NCI-H2196 treated with DMSO at 0.1 percent for 48 hours (cell line): ENCODE measurements at regions not wholly inside any gene's neighbourhood (a gene's known extent, or its start where the extent isn't known, plus 50 kb on each side); places are given as distances from the start of the nearest gene placed in this dataset.

Experiments used
- DNase-seq: peaks from one replicate; lab custom pipeline; 2025; ENCODE audit not compliant: unreplicated experiment; lab: John Stamatoyannopoulos, UW

- peak; percentile 2 for DNase-seq
Observed at GRCh38 chr2:57759822-57760300, 286.7 kb upstream of the VRK2 start.

- DNase-seq, result no peak
Observed at GRCh38 chr2:57760381-57760801, 286.2 kb upstream of the VRK2 start.

DNA sequence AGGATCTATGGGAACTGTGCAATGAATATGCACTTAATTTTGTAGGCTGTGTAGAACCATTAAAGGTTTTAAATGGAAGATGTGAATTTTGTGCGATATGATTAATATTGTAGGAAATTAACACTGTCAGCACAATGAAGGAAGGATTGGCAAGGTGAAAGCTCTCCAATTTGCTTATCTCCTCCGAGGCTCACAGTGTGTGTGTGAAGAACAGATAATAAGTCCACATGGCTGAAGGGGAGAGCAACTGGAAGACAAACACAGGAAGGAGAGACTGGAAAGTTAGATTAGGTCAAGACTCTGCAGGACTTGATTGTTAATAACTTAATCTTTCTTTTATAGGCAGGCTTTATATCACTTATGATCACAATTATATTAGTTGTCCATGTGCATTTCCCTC, 269.7 kb upstream of the VRK2 start:
- DNase-seq, result no peak

GRCh38 chr2:57782587-57782986, 264.0 kb upstream of the VRK2 start:
- DNase-seq, result no peak

DNA sequence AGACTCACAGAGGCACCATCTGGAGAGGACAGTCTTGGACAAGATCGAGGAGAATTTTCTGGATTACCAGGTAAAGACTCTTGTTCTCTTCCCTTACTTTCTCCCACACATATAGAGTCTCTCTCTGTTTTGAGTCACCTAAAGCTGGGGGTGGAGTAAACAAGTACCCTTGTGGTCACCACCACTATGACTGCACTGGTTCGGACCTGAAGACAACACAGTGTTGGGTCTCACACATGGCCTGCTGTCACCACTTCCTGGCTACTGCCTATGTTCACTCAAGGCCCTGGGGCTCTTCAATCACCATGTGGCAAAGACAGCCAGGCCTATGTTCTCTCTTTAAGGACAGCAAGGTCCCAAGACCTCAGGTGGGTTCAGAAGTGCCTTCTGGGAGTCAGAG, 253.3 kb upstream of the VRK2 start:
- no peak for DNase-seq

GRCh38 chr2:57796527-57796926, 250.1 kb upstream of the VRK2 start:
- DNase-seq, result no peak

GRCh38 chr2:57798346-57798745, 248.3 kb upstream of the VRK2 start:
- DNase-seq, result no peak

DNA sequence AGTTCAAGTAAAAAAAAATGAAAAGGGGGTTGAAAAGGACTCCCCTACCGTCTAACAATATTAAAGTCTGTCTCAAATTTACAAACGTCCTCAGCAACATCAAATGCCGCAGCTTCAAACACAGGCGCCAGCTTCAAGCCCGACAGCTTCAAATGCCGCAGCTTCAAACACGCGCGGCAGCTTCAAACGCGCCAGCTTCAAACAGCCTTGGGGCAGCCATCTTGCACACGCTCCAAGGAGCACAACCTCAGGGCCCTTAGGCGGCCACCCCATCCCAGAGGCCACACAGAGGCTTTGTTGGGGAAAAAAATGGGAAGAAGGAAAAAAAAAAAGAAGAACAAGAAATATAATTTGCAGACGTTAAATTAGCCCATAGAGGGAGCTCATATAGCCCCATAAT, 244.4 kb upstream of the VRK2 start:
- no peak for DNase-seq

- DNase-seq, result no peak
Observed at GRCh38 chr2:57804971-57805370, 241.6 kb upstream of the VRK2 start.

GRCh38 chr2:57806449-57806968, 240.1 kb upstream of the VRK2 start:
- no peak for DNase-seq

- no peak for DNase-seq
Observed at GRCh38 chr2:57809230-57809629, 237.4 kb upstream of the VRK2 start.

DNA sequence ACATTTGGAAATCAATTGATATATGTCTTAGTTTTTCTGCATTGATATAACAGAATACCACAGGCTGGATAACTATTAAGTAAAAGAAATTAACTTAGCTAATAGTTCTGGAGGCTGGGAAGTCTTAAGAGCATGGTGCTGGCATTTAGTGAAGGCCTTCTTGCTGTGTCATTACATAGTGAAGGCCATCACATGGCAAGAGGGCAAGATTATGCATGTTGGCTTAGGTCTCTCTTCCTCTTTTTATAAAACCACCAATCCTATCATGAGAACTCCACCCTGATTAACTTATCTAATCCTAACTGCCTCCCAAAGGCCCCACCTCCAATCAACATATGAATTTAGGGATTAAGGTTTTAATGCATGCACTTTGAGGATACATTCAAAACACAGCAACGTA, 225.5 kb upstream of the VRK2 start:
- DNase-seq, result no peak

- no peak for DNase-seq
Observed at GRCh38 chr2:57828221-57828620, 218.4 kb upstream of the VRK2 start.

DNA sequence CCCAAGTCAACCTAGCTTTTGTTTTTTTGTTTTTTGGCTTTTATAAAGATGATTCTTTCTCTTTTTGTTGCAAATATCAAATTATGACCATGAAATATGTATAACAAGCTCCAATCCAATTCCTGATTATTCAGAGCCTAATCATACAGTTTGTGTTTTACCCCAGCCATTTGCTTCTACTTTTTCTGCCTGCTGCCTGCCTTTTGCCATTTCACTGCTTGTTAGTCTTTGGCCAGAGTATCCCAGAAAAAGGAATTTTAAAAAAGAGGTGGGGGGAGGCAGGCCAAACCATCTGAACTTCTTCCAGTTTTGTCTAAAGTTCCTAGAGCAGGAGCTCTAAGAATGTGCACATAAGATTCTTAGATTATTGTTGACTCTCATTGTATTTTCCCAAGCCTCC, 211.9 kb upstream of the VRK2 start:
- no peak for DNase-seq

GRCh38 chr2:57842531-57842930, 204.1 kb upstream of the VRK2 start:
- DNase-seq, result no peak

DNA sequence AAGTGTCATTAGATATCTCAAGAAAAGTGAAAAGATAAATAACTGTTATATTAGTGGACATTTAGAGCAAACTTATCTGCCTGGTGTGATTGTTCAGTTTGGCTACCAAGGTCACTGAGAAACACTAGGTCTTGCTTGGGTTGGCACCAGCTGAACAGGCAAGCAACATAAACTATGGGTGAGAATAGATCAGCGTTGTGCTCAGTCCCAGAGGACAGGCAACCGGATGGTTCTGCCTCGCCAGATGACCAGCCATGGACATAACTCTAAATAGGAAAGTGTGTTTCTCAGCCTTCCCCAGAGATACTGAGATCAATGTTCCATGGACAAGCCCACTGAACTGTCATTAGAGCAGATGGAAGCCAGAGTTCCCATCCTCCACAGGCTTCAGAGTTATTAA, 203.4 kb upstream of the VRK2 start:
- DNase-seq, result no peak

GRCh38 chr2:57848723-57849122, 197.9 kb upstream of the VRK2 start:
- no peak for DNase-seq

DNA sequence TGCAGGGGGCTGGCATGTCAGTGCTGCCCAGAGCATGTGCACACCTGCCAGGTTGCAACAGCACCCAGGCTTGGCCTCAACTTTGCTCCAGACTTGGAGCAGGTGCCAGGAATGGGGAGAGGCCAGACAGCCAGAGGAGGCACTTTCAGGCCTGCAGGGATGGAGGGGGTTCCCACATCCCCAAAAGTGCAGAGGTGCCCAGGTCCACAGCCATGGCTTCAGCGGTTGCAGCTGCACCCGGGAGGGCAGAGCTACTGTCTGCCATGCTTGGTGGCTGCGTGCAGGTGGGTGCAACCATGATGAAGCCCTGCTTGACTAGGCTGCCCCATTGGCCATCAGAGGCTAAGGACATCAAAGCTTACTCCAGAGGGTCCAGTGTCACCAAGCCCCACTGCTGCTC, 196.8 kb upstream of the VRK2 start:
- no peak for DNase-seq

GRCh38 chr2:57850415-57851130, 196.0 kb upstream of the VRK2 start:
- DNase-seq, result no peak

DNA sequence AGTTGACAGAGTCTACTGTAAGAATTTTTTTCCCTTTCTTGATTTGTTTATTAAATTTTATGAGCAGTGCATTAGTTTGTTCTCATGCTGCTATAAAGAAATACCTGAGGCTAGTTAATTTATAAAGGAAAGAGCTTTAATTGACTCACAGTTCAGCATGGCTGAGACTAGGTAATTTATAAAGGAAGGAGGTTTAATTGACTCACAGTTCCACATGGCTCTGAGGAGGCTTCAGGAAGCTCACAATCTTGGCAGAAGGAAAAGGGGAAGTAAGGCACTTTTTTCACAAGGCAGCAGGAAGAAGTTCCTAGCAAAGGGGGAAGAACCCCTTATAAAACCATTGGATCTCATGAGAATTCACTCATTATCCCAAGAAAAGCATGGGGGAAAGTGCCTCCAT, 191.4 kb upstream of the VRK2 start:
- no peak for DNase-seq

GRCh38 chr2:57859755-57860154, 186.9 kb upstream of the VRK2 start:
- no peak for DNase-seq

DNA sequence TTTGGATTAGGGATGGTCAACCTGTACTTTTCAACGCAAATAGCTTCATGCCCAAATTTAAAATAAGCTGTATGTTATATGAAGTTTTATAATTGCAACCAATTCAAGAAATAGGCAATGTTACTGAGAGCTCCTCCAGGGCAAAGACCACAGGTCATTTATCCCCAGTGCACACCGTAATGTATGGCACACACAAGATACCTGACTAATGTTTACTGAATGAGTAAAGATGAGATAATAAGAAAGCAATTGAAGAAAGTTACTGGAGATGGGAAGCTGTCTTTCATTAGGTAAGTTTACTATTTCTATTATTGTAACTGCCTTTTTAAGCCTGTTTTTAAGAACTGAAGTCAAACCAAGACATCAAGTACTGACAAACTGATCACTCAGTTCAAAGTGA, 184.5 kb upstream of the VRK2 start:
- DNase-seq, result no peak

DNA sequence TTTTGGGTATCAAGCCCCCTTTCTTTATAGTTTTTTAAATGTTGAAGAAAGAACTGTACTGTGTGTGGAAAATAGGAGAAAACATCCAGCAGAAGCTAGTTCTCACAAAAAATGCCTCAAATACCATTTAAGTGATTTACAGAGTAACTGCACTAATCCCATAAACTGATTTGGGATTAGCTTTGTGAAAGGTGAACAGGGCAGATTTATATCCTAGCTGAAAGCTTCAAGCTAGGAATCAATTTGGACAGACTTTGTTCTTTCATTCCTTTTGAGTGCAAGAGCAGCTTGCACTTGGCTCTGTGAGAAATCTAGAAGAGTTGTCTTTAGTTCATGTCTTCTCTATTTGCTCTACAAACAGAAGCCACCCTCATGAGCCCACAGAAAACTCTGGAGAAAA, 183.9 kb upstream of the VRK2 start:
- DNase-seq, result no peak
